NT2/D1 (cell line): ENCODE measurements at regions not wholly inside any gene's neighbourhood (a gene's known extent, or its start where the extent isn't known, plus 50 kb on each side); places are given as distances from the start of the nearest gene placed in this dataset.
A peak's percentile ranks its signal among the peaks of the same experiment; 100 is the strongest.

ENCODE experiments used
- DNase-seq: peaks from one replicate; pipeline ENCODE4 v3.0.0-alpha.2; 2011; ENCODE audit warnings: low read depth, low spot score
- H3K27me3 ChIP-seq: 2 replicates; pipeline ENCODE4 v1.6.0; 2011; ENCODE audit warnings: mild to moderate bottlenecking; ENCODE audit not compliant: insufficient read length, insufficient read depth
- H3K36me3 ChIP-seq: 2 replicates; pipeline ENCODE4 v1.6.1; 2011; ENCODE audit warnings: mild to moderate bottlenecking, low read length, mixed read lengths; ENCODE audit not compliant: insufficient read depth, insufficient read length
- H3K4me1 ChIP-seq: 2 replicates; pipeline ENCODE4 v1.5.1; 2011; ENCODE audit not compliant: insufficient read depth, insufficient read length
- H3K4me3 ChIP-seq: 2 replicates; pipeline ENCODE4 v1.5.1; 2011; ENCODE audit warnings: low read depth; ENCODE audit not compliant: insufficient read length
- H3K9ac ChIP-seq: 2 replicates; pipeline ENCODE4 v1.6.0; 2011; ENCODE audit warnings: low read depth; ENCODE audit not compliant: insufficient read length
- H3K9me3 ChIP-seq: 2 replicates; pipeline ENCODE4 v1.5.1; 2011; ENCODE audit warnings: mild to moderate bottlenecking, low read length; ENCODE audit not compliant: insufficient read depth
- SUZ12 ChIP-seq: IDR thresholded peaks from 2 replicates; pipeline ENCODE4 v1.6.1; 2011; ENCODE audit not compliant: insufficient read length, insufficient read depth; ENCODE audit errors: extremely low read depth
- YY1 ChIP-seq: IDR thresholded peaks from 2 replicates; pipeline ENCODE4 v1.6.1; 2011; ENCODE audit not compliant: insufficient read length, insufficient read depth
- ZNF274 ChIP-seq: IDR thresholded peaks from 2 replicates; pipeline ENCODE4 v1.6.1; 2011; ENCODE audit warnings: mild to moderate bottlenecking, low read depth, low read length

DNA sequence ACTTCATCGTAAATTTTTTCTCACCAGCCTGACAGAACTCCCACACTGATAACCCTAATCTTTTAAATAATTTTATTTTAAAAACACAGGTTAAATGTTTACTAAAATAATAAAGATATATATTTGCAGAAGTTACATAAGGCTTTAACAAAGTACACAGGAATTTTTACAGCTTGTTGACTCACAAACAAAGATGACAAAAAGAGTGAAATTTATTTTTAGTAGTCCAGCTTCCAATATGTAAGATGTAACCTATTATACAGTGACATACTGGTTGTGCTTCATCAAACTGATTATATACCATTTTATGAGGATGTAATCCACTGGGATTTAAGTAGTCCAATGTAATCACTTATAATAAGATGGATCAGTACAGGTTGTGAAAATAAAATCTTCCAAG lies 348.9 kb upstream of the SLC39A10 start:
- Histone ChIP-seq H3K36me3 (no peaks in the 10 kb centered on the region), H3K4me1 (no peaks in the 10 kb centered on the region), H3K4me3 (no peak overlapping the region), H3K9me3 (no peaks in the 10 kb centered on the region), H3K9ac (no peak overlapping the region), H3K27me3 (no peaks in the 10 kb centered on the region)
- TF ChIP-seq SUZ12 (no peak), YY1 (no peak), ZNF274 (no peak)
- DNase-seq: no peak

DNA sequence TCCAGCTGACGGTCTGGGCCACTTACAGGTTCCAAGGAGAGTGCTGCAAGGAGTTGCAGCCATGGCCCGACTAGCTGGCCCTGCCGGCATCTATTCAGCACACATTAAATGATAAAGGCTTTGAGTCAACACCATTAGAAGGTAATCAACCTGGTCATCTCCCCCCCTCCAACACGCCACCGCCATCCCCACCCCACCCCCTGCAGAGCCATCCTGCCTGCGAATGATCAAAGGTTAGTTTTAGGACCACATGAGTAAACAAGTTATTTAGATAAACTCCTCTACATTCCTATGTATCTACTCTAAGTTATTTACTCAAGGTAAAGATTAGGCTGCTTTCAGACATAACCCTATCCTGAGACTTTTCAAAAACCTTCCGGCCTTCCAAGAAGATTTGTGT lies 349.3 kb upstream of the SLC39A10 start:
- DNase-seq: peak; percentile 15
- H3K9ac ChIP-seq: no peak overlapping the region
- H3K9me3 ChIP-seq: no peaks in the 10 kb centered on the region
- H3K36me3 ChIP-seq: no peaks in the 10 kb centered on the region
- H3K4me3 ChIP-seq: no peak overlapping the region
- no peaks in the 10 kb centered on the region for H3K4me1 ChIP-seq
- no peaks in the 10 kb centered on the region for H3K27me3 ChIP-seq
- no peak for TF ChIP-seq SUZ12
- no peak for TF ChIP-seq ZNF274
- no peak for TF ChIP-seq YY1

- no peak overlapping the region for H3K9ac ChIP-seq
- no peaks in the 10 kb centered on the region for H3K9me3 ChIP-seq
- H3K27me3 ChIP-seq: no peaks in the 10 kb centered on the region
- no peaks in the 10 kb centered on the region for H3K4me1 ChIP-seq
- no peaks in the 10 kb centered on the region for H3K36me3 ChIP-seq
- H3K4me3 ChIP-seq: no peak overlapping the region
- DNase-seq: peak; percentile 39
- TF ChIP-seq SUZ12 (no peak), YY1 (no peak)
Observed at GRCh38 chr2:195304310-195304709, 352.7 kb upstream of the SLC39A10 start.

- DNase-seq: no peak
- no peaks in the 10 kb centered on the region for H3K4me1 ChIP-seq
- no peaks in the 10 kb centered on the region for H3K9me3 ChIP-seq
- H3K27me3 ChIP-seq: no peaks in the 10 kb centered on the region
- no peaks in the 10 kb centered on the region for H3K36me3 ChIP-seq
- H3K9ac ChIP-seq: no peak overlapping the region
- no peak overlapping the region for H3K4me3 ChIP-seq
- TF ChIP-seq YY1 (no peak), SUZ12 (no peak), ZNF274 (no peak)
Observed at GRCh38 chr2:195300631-195301030, 356.4 kb upstream of the SLC39A10 start.

GRCh38 chr2:195299600-195299999 lies 357.4 kb upstream of the SLC39A10 start:
- Histone ChIP-seq H3K4me1 (no peaks in the 10 kb centered on the region), H3K27me3 (no peaks in the 10 kb centered on the region), H3K9me3 (no peaks in the 10 kb centered on the region), H3K9ac (no peak overlapping the region), H3K36me3 (no peaks in the 10 kb centered on the region), H3K4me3 (no peak overlapping the region)
- TF ChIP-seq ZNF274 (no peak), SUZ12 (no peak), YY1 (no peak)
- DNase-seq: no peak

DNA sequence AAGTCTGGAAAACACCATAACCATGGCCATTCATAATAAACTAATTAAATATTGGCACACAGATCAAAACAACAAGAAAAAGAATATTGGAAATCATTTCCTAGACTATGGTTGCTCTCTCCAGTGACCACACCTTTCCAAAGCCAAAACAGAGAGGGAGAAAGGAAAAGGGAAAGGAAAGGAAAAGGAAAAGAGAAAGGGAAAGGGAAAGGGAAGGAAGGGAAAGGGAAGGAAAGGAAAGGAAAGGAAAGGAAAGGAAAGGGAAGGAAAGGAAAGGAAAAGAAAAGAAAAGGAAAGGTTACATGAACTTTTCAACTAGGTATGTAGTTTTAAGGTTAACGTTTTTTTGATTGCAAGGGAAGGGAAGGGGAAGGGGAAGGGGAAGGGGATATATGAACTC lies 360.5 kb upstream of the SLC39A10 start:
- no peak for TF ChIP-seq SUZ12
- no peak for TF ChIP-seq ZNF274
- TF ChIP-seq YY1: no peak
- H3K9ac ChIP-seq: no peak overlapping the region
- H3K4me3 ChIP-seq: no peak overlapping the region
- H3K27me3 ChIP-seq: no peaks in the 10 kb centered on the region
- no peaks in the 10 kb centered on the region for H3K4me1 ChIP-seq
- H3K36me3 ChIP-seq: no peaks in the 10 kb centered on the region
- H3K9me3 ChIP-seq: no peaks in the 10 kb centered on the region
- no peak for DNase-seq

- TF ChIP-seq ZNF274 (no peak), SUZ12 (no peak), YY1 (no peak)
- no peak overlapping the region for H3K4me3 ChIP-seq
- no peaks in the 10 kb centered on the region for H3K27me3 ChIP-seq
- no peaks in the 10 kb centered on the region for H3K4me1 ChIP-seq
- H3K9ac ChIP-seq: no peak overlapping the region
- H3K9me3 ChIP-seq: no peaks in the 10 kb centered on the region
- DNase-seq: no peak
- no peaks in the 10 kb centered on the region for H3K36me3 ChIP-seq
Observed at GRCh38 chr2:195289081-195289480, 367.9 kb upstream of the SLC39A10 start.

GRCh38 chr2:195279840-195280427 lies 377.1 kb upstream of the SLC39A10 start:
- DNase-seq: no peak
- TF ChIP-seq ZNF274 (no peak), SUZ12 (no peak), YY1 (no peak)

More at GRCh38 chr2:195279840-195280427, 377.1 kb upstream of the SLC39A10 start:
- no peaks in the 10 kb centered on the region for H3K36me3 ChIP-seq
- H3K4me1 ChIP-seq: no peaks in the 10 kb centered on the region
- no peaks in the 10 kb centered on the region for H3K9me3 ChIP-seq
- H3K27me3 ChIP-seq: no peaks in the 10 kb centered on the region
- no peak overlapping the region for H3K4me3 ChIP-seq
- no peak overlapping the region for H3K9ac ChIP-seq
